MCF 10A (cell line): ENCODE measurements at regions not wholly inside any gene's neighbourhood (a gene's known extent, or its start where the extent isn't known, plus 50 kb on each side); places are given as distances from the start of the nearest gene placed in this dataset.

Experiments used
- BruUV-seq: library from RNA; stranded (reverse); fragments of 400-500 nt; replicated peaks from 2 replicates; lab custom pipeline; 2021; lab: Mats Ljungman, UMichigan
- CTCF ChIA-PET: fragments of 300-600 bp; sonication (Branson Sonifier 250); formaldehyde crosslinking; extraction: SDS; loops from one replicate; lab custom pipeline; 2021; ENCODE audit warnings: antibody characterized with exemption, inconsistent platforms; lab: Yijun Ruan, JAX
- POLR2A ChIA-PET: fragments of 300-600, 350-650 bp; sonication (Branson Sonifier 250); formaldehyde crosslinking; extraction: SDS; loops from one replicate; lab custom pipeline; 2020; ENCODE audit warnings: antibody characterized with exemption, inconsistent platforms; lab: Yijun Ruan, JAX
- DNase-seq: peaks from one replicate; pipeline ENCODE4 v3.0.0-alpha.2; 2018; ENCODE audit not compliant: unreplicated experiment
- H3K27ac Mint-ChIP-seq: one replicate; pipeline ENCODE4 v1.8.0; 2022; ENCODE audit warnings: mild to moderate bottlenecking, low read depth, mixed read lengths; ENCODE audit not compliant: unreplicated experiment
- H3K27me3 Mint-ChIP-seq: one replicate; pipeline ENCODE4 v1.8.0; 2022; ENCODE audit warnings: mixed read lengths; ENCODE audit not compliant: insufficient read depth, unreplicated experiment
- H3K36me3 Mint-ChIP-seq: one replicate; pipeline ENCODE4 v1.8.0; 2022; ENCODE audit warnings: mild to moderate bottlenecking, moderate library complexity, mixed read lengths; ENCODE audit not compliant: insufficient read depth, unreplicated experiment
- H3K4me1 Mint-ChIP-seq: one replicate; pipeline ENCODE4 v1.8.0; 2022; ENCODE audit warnings: mixed read lengths; ENCODE audit not compliant: insufficient read depth, unreplicated experiment
- H3K4me3 Mint-ChIP-seq: one replicate; pipeline ENCODE4 v1.8.0; 2022; ENCODE audit warnings: mild to moderate bottlenecking, moderate library complexity, mixed read lengths; ENCODE audit not compliant: unreplicated experiment
- H3K9me3 Mint-ChIP-seq: one replicate; pipeline ENCODE4 v1.8.0; 2022; ENCODE audit warnings: mixed read lengths; ENCODE audit not compliant: unreplicated experiment
- intact Hi-C: fragments of 100-400 bp; cut with micrococcal nuclease; formaldehyde crosslinking; loops from 2 replicates; pipeline ENCODE4 v1.14.1; 2022
- TF ChIP-seq, protein P1 (sequence below): fragments of 200-600 bp; IDR thresholded peaks from one replicate; pipeline ENCODE4 v1.8.0; 2022; ENCODE audit warnings: antibody characterized with exemption, mild to moderate bottlenecking; ENCODE audit not compliant: unreplicated experiment

- DNase-seq, result no peak
- TF ChIP-seq, protein P1, sequence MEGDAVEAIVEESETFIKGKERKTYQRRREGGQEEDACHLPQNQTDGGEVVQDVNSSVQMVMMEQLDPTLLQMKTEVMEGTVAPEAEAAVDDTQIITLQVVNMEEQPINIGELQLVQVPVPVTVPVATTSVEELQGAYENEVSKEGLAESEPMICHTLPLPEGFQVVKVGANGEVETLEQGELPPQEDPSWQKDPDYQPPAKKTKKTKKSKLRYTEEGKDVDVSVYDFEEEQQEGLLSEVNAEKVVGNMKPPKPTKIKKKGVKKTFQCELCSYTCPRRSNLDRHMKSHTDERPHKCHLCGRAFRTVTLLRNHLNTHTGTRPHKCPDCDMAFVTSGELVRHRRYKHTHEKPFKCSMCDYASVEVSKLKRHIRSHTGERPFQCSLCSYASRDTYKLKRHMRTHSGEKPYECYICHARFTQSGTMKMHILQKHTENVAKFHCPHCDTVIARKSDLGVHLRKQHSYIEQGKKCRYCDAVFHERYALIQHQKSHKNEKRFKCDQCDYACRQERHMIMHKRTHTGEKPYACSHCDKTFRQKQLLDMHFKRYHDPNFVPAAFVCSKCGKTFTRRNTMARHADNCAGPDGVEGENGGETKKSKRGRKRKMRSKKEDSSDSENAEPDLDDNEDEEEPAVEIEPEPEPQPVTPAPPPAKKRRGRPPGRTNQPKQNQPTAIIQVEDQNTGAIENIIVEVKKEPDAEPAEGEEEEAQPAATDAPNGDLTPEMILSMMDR, result no peak
- ChIA-PET CTCF (interaction anchor here (0.6 kb wide), 1 partner anchor 156 kb away, joined by 4 read pairs; no protein-coding TSS in a partner anchor), POLR2A (no interaction called here)
- intact Hi-C loops, result no loop called here
- no peaks in the 10 kb centered on the region for H3K4me1 Mint-ChIP-seq
- H3K27me3 Mint-ChIP-seq, result no peaks in the 10 kb centered on the region
- H3K36me3 Mint-ChIP-seq, result no peaks in the 10 kb centered on the region
- BruUV-seq, result no TSS peak
- H3K9me3 Mint-ChIP-seq, result peaks cover 5% of the 10 kb centered on the region
- H3K27ac Mint-ChIP-seq, result no peak overlapping the region
- no peak overlapping the region for H3K4me3 Mint-ChIP-seq
Observed at GRCh38 chr2:16333681-16334080, 332.0 kb downstream of the CYRIA start.

DNA sequence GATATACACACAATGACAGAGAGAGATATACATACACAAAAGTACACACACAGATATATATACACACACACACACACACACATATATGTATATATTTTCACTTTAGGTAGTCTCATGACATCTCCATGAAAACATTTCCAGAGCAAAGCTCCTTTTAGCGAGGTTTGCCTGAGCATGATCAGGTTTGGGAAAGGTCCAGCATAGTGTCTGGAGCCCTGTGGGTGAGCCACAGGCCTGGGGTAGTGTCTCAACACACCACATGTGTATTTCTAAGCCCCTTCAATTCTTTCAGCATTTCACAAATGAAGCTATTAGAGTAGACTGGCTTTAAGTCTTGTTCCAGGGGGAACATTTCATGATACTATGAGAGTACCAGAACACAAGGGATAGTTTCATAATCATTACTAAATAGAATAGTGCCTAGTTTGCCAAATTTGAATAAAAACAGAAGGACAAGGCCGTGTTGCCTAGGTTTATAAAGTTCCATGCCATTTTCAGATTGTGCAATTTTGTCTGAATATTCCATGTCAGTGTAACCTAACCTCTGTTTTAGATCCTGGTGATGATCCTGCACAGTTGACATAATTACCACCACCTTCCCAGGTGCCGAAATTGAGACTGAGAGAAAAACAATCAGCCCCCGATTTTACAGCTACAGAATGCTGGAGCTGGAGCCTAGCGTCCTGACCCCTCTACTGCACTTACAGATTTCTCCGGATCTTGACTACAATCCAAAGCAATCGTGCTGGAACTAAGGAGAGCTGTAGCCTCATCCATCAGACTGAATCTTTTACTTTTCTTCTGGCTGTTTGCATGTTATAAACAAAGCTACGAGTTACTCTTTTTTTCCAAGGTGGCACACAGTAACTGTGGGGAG is 332.7 kb downstream of the CYRIA start:
- Mint-ChIP-seq H3K4me1 (no peaks in the 10 kb centered on the region), H3K36me3 (no peaks in the 10 kb centered on the region), H3K4me3 (no peak overlapping the region), H3K27ac (no peak overlapping the region), H3K9me3 (no peaks in the 10 kb centered on the region), H3K27me3 (no peaks in the 10 kb centered on the region)
- ChIA-PET CTCF (interaction anchor here (0.6 kb wide), 1 partner anchor 155 kb away, joined by 4 read pairs; no protein-coding TSS in a partner anchor), POLR2A (interaction anchor here (0.7 kb wide), 1 partner anchor 8 kb away, joined by 3 read pairs; no protein-coding TSS in a partner anchor)
- DNase-seq, result no peak
- TF ChIP-seq, protein P1, result no peak
- intact Hi-C loops, result no loop called here
- no TSS peak for BruUV-seq

DNA sequence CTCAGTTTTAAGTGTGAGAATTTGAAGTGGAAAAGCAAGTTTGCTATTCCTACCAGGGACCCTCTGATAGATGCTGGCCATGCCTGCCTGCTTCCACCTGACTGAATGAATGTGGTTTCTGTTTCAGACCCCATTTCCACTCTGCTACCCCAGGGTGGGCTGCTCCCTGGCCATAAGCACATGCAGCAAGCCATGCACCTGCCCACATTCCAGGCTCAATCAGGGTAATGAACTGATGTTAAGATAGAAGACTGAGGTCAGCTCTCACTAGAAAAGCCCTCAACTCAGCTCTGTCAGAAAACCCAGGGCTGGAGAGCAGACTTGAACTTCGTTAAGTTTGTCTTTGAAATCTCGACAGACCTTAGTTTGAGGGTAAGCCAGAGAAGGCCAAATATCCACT is 333.9 kb downstream of the CYRIA start:
- POLR2A ChIA-PET, result no interaction called here
- DNase-seq, result no peak
- Mint-ChIP-seq H3K27me3 (no peaks in the 10 kb centered on the region), H3K36me3 (no peaks in the 10 kb centered on the region), H3K4me3 (no peak overlapping the region), H3K4me1 (no peaks in the 10 kb centered on the region), H3K27ac (no peak overlapping the region), H3K9me3 (no peaks in the 10 kb centered on the region)
- CTCF ChIA-PET, result interaction anchor here (0.6 to 1.2 kb wide), 2 partner anchors 15 to 50 kb away, joined by 3 to 4 read pairs; no protein-coding TSS in a partner anchor
- intact Hi-C loops, result no loop called here
- TF ChIP-seq, protein P1, result no peak
- no TSS peak for BruUV-seq

DNA sequence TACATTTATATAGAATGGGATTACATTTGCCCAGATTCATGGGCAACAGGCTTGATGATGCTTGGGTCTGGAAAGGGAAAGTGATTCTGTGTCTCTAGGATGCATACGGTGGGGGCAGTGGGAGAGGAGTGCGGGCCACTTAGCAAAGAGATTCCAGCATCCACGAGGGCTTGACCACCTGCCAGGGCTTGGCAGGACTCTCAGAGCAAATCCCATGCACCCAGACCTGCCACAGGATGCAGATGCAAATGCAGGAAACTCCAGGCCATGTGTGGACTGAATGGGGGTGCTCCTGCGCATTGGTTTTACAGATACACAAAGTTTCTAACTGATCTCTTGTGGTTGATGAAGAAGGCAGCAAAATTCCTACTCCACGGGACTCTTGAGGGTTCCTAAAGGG is 334.7 kb downstream of the CYRIA start:
- Mint-ChIP-seq H3K36me3 (no peaks in the 10 kb centered on the region), H3K27me3 (no peaks in the 10 kb centered on the region), H3K27ac (no peak overlapping the region), H3K4me3 (no peak overlapping the region), H3K9me3 (no peaks in the 10 kb centered on the region), H3K4me1 (no peaks in the 10 kb centered on the region)
- DNase-seq, result no peak
- POLR2A ChIA-PET, result no interaction called here
- TF ChIP-seq, protein P1, result no peak
- no TSS peak for BruUV-seq
- intact Hi-C loops, result no loop called here
- CTCF ChIA-PET, result interaction anchor here (1.2 kb wide), 1 partner anchor 15 kb away, joined by 3 read pairs; no protein-coding TSS in a partner anchor
